ENCODE measurements at regions not wholly inside any gene's neighbourhood (a gene's known extent, or its start where the extent isn't known, plus 50 kb on each side); places are given as distances from the start of the nearest gene placed in this dataset.
"Not testable (repeated sequence)": the region's sequence is repeated elsewhere in the genome, so short reads cannot be mapped to it uniquely, and the experiment has no call there.

GRCh38 chr7:32668387-32669097 is 173.3 kb downstream of the AVL9 start:
- H3K4me3 ChIP-seq (ENCODE audit: low read length in 3 of 3); H3K9me3 ChIP-seq (ENCODE audit: control insufficient read depth in 3 of 3, low read length in 3 of 3); H3K4me1 ChIP-seq (ENCODE audit: control insufficient read depth in 3 of 3, insufficient read depth in 3 of 3, low read length in 3 of 3); H3K9ac ChIP-seq (ENCODE audit: low read depth in 1 of 3, low read length in 3 of 3); H3K27me3 ChIP-seq (ENCODE audit: control insufficient read depth in 3 of 3, insufficient read depth in 3 of 3, low read length in 3 of 3); H3K36me3 ChIP-seq (ENCODE audit: control insufficient read depth in 3 of 3, insufficient read depth in 3 of 3, low read length in 3 of 3); H3K27ac ChIP-seq (ENCODE audit: low read depth, low read length): not testable (repeated sequence)

- H3K27me3 ChIP-seq (ENCODE audit: control insufficient read depth in 3 of 3, insufficient read depth in 3 of 3, low read length in 3 of 3); H3K9ac ChIP-seq (ENCODE audit: low read depth in 1 of 3, low read length in 3 of 3); H3K4me1 ChIP-seq (ENCODE audit: control insufficient read depth in 3 of 3, insufficient read depth in 3 of 3, low read length in 3 of 3); H3K27ac ChIP-seq (ENCODE audit: low read depth, low read length); H3K9me3 ChIP-seq (ENCODE audit: control insufficient read depth in 3 of 3, low read length in 3 of 3); H3K4me3 ChIP-seq (ENCODE audit: low read length in 3 of 3); H3K36me3 ChIP-seq (ENCODE audit: control insufficient read depth in 3 of 3, insufficient read depth in 3 of 3, low read length in 3 of 3): not testable (repeated sequence)
Observed at GRCh38 chr7:32667586-32667985, 172.3 kb downstream of the AVL9 start.

GRCh38 chr7:32663805-32664211 is 168.5 kb downstream of the AVL9 start:
- not testable (repeated sequence) for H3K4me3 ChIP-seq (ENCODE audit: low read length in 3 of 3); H3K36me3 ChIP-seq (ENCODE audit: control insufficient read depth in 3 of 3, insufficient read depth in 3 of 3, low read length in 3 of 3); H3K27me3 ChIP-seq (ENCODE audit: control insufficient read depth in 3 of 3, insufficient read depth in 3 of 3, low read length in 3 of 3); H3K4me1 ChIP-seq (ENCODE audit: control insufficient read depth in 3 of 3, insufficient read depth in 3 of 3, low read length in 3 of 3); H3K9me3 ChIP-seq (ENCODE audit: control insufficient read depth in 3 of 3, low read length in 3 of 3); H3K9ac ChIP-seq (ENCODE audit: low read depth in 1 of 3, low read length in 3 of 3); H3K27ac ChIP-seq (ENCODE audit: low read depth, low read length)

- H3K27ac ChIP-seq (ENCODE audit: low read depth, low read length); H3K4me3 ChIP-seq (ENCODE audit: low read length in 3 of 3); H3K36me3 ChIP-seq (ENCODE audit: control insufficient read depth in 3 of 3, insufficient read depth in 3 of 3, low read length in 3 of 3); H3K27me3 ChIP-seq (ENCODE audit: control insufficient read depth in 3 of 3, insufficient read depth in 3 of 3, low read length in 3 of 3); H3K9ac ChIP-seq (ENCODE audit: low read depth in 1 of 3, low read length in 3 of 3); H3K9me3 ChIP-seq (ENCODE audit: control insufficient read depth in 3 of 3, low read length in 3 of 3); H3K4me1 ChIP-seq (ENCODE audit: control insufficient read depth in 3 of 3, insufficient read depth in 3 of 3, low read length in 3 of 3): not testable (repeated sequence)
Observed at GRCh38 chr7:32662509-32662908, 167.2 kb downstream of the AVL9 start.

GRCh38 chr7:32661929-32662328 is 166.6 kb downstream of the AVL9 start:
- no peak overlapping the region for H3K9ac ChIP-seq (ENCODE audit: low read depth in 1 of 3, low read length in 3 of 3)
- H3K27ac ChIP-seq (ENCODE audit: low read depth, low read length) = no peak overlapping the region
- H3K27me3 ChIP-seq (ENCODE audit: control insufficient read depth in 3 of 3, insufficient read depth in 3 of 3, low read length in 3 of 3) = no peaks in the 10 kb centered on the region
- no peaks in the 10 kb centered on the region for H3K9me3 ChIP-seq (ENCODE audit: control insufficient read depth in 3 of 3, low read length in 3 of 3)
- no peak overlapping the region for H3K4me3 ChIP-seq (ENCODE audit: low read length in 3 of 3)
- H3K4me1 ChIP-seq (ENCODE audit: control insufficient read depth in 3 of 3, insufficient read depth in 3 of 3, low read length in 3 of 3) = no peaks in the 10 kb centered on the region
- no peaks in the 10 kb centered on the region for H3K36me3 ChIP-seq (ENCODE audit: control insufficient read depth in 3 of 3, insufficient read depth in 3 of 3, low read length in 3 of 3)

- no peak overlapping the region for H3K9ac ChIP-seq (ENCODE audit: low read depth in 1 of 3, low read length in 3 of 3)
- H3K9me3 ChIP-seq (ENCODE audit: control insufficient read depth in 3 of 3, low read length in 3 of 3) = no peaks in the 10 kb centered on the region
- no peak overlapping the region for H3K4me3 ChIP-seq (ENCODE audit: low read length in 3 of 3)
- no peak overlapping the region for H3K27ac ChIP-seq (ENCODE audit: low read depth, low read length)
- H3K36me3 ChIP-seq (ENCODE audit: control insufficient read depth in 3 of 3, insufficient read depth in 3 of 3, low read length in 3 of 3) = no peaks in the 10 kb centered on the region
- H3K4me1 ChIP-seq (ENCODE audit: control insufficient read depth in 3 of 3, insufficient read depth in 3 of 3, low read length in 3 of 3) = no peaks in the 10 kb centered on the region
- H3K27me3 ChIP-seq (ENCODE audit: control insufficient read depth in 3 of 3, insufficient read depth in 3 of 3, low read length in 3 of 3) = no peaks in the 10 kb centered on the region
Observed at GRCh38 chr7:32661501-32661900, 166.2 kb downstream of the AVL9 start.

GRCh38 chr7:32660936-32661335 is 165.6 kb downstream of the AVL9 start:
- Histone ChIP-seq H3K4me3 (ENCODE audit: low read length in 3 of 3) (no peak overlapping the region), H3K36me3 (ENCODE audit: control insufficient read depth in 3 of 3, insufficient read depth in 3 of 3, low read length in 3 of 3) (no peaks in the 10 kb centered on the region), H3K27ac (ENCODE audit: low read depth, low read length) (no peak overlapping the region), H3K4me1 (ENCODE audit: control insufficient read depth in 3 of 3, insufficient read depth in 3 of 3, low read length in 3 of 3) (no peaks in the 10 kb centered on the region), H3K9ac (ENCODE audit: low read depth in 1 of 3, low read length in 3 of 3) (no peak overlapping the region), H3K9me3 (ENCODE audit: control insufficient read depth in 3 of 3, low read length in 3 of 3) (no peaks in the 10 kb centered on the region), H3K27me3 (ENCODE audit: control insufficient read depth in 3 of 3, insufficient read depth in 3 of 3, low read length in 3 of 3) (no peaks in the 10 kb centered on the region)

- H3K27ac ChIP-seq (ENCODE audit: low read depth, low read length) = no peak overlapping the region
- H3K9me3 ChIP-seq (ENCODE audit: control insufficient read depth in 3 of 3, low read length in 3 of 3) = no peaks in the 10 kb centered on the region
- H3K4me3 ChIP-seq (ENCODE audit: low read length in 3 of 3) = no peak overlapping the region
- H3K4me1 ChIP-seq (ENCODE audit: control insufficient read depth in 3 of 3, insufficient read depth in 3 of 3, low read length in 3 of 3) = no peaks in the 10 kb centered on the region
- H3K27me3 ChIP-seq (ENCODE audit: control insufficient read depth in 3 of 3, insufficient read depth in 3 of 3, low read length in 3 of 3) = no peaks in the 10 kb centered on the region
- H3K9ac ChIP-seq (ENCODE audit: low read depth in 1 of 3, low read length in 3 of 3) = no peak overlapping the region
- no peaks in the 10 kb centered on the region for H3K36me3 ChIP-seq (ENCODE audit: control insufficient read depth in 3 of 3, insufficient read depth in 3 of 3, low read length in 3 of 3)
Observed at GRCh38 chr7:32659853-32660252, 164.6 kb downstream of the AVL9 start.

GRCh38 chr7:32658467-32658869 is 163.2 kb downstream of the AVL9 start:
- Histone ChIP-seq H3K9ac (ENCODE audit: low read depth in 1 of 3, low read length in 3 of 3) (no peak overlapping the region), H3K4me3 (ENCODE audit: low read length in 3 of 3) (no peak overlapping the region), H3K27ac (ENCODE audit: low read depth, low read length) (no peak overlapping the region), H3K9me3 (ENCODE audit: control insufficient read depth in 3 of 3, low read length in 3 of 3) (no peaks in the 10 kb centered on the region), H3K4me1 (ENCODE audit: control insufficient read depth in 3 of 3, insufficient read depth in 3 of 3, low read length in 3 of 3) (no peaks in the 10 kb centered on the region), H3K36me3 (ENCODE audit: control insufficient read depth in 3 of 3, insufficient read depth in 3 of 3, low read length in 3 of 3) (no peaks in the 10 kb centered on the region), H3K27me3 (ENCODE audit: control insufficient read depth in 3 of 3, insufficient read depth in 3 of 3, low read length in 3 of 3) (no peaks in the 10 kb centered on the region)

- H3K4me1 ChIP-seq (ENCODE audit: control insufficient read depth in 3 of 3, insufficient read depth in 3 of 3, low read length in 3 of 3) = no peaks in the 10 kb centered on the region
- H3K4me3 ChIP-seq (ENCODE audit: low read length in 3 of 3) = no peak overlapping the region
- no peaks in the 10 kb centered on the region for H3K27me3 ChIP-seq (ENCODE audit: control insufficient read depth in 3 of 3, insufficient read depth in 3 of 3, low read length in 3 of 3)
- H3K36me3 ChIP-seq (ENCODE audit: control insufficient read depth in 3 of 3, insufficient read depth in 3 of 3, low read length in 3 of 3) = no peaks in the 10 kb centered on the region
- no peak overlapping the region for H3K9ac ChIP-seq (ENCODE audit: low read depth in 1 of 3, low read length in 3 of 3)
- no peaks in the 10 kb centered on the region for H3K9me3 ChIP-seq (ENCODE audit: control insufficient read depth in 3 of 3, low read length in 3 of 3)
- no peak overlapping the region for H3K27ac ChIP-seq (ENCODE audit: low read depth, low read length)
Observed at GRCh38 chr7:32658034-32658433, 162.7 kb downstream of the AVL9 start.

GRCh38 chr7:32654549-32654948 is 159.3 kb downstream of the AVL9 start:
- H3K36me3 ChIP-seq (ENCODE audit: control insufficient read depth in 3 of 3, insufficient read depth in 3 of 3, low read length in 3 of 3); H3K4me3 ChIP-seq (ENCODE audit: low read length in 3 of 3); H3K9me3 ChIP-seq (ENCODE audit: control insufficient read depth in 3 of 3, low read length in 3 of 3); H3K27ac ChIP-seq (ENCODE audit: low read depth, low read length); H3K9ac ChIP-seq (ENCODE audit: low read depth in 1 of 3, low read length in 3 of 3); H3K27me3 ChIP-seq (ENCODE audit: control insufficient read depth in 3 of 3, insufficient read depth in 3 of 3, low read length in 3 of 3); H3K4me1 ChIP-seq (ENCODE audit: control insufficient read depth in 3 of 3, insufficient read depth in 3 of 3, low read length in 3 of 3): not testable (repeated sequence)
